Brain microvascular endothelial cell (primary cell): ENCODE measurements at regions not wholly inside any gene's neighbourhood (a gene's known extent, or its start where the extent isn't known, plus 50 kb on each side); places are given as distances from the start of the nearest gene placed in this dataset.

Source experiments
- DNase-seq: peaks from one replicate; pipeline ENCODE4 v3.0.0-alpha.2; 2020
- H3K27ac ChIP-seq: fragments of 250-450 bp; sonication (Bioruptor Pico); 2 replicates; pipeline ENCODE4 v1.5.1; 2020; ENCODE audit warnings: mild to moderate bottlenecking, moderate library complexity
- H3K27me3 ChIP-seq: fragments of 250-450 bp; sonication (Bioruptor Pico); replicated peaks from 2 replicates; pipeline ENCODE4 v1.5.1; 2020; ENCODE audit warnings: mild to moderate bottlenecking
- H3K36me3 ChIP-seq: fragments of 250-450 bp; sonication (Bioruptor Pico); replicated peaks from 2 replicates; pipeline ENCODE4 v1.5.1; 2020; ENCODE audit warnings: mild to moderate bottlenecking
- H3K4me3 ChIP-seq: 2 replicates; pipeline ENCODE4 v1.5.1; 2011; ENCODE audit warnings: low read depth, mild to moderate bottlenecking, control low read depth, low read length, moderate library complexity
- CTCF ChIP-seq: IDR thresholded peaks from 2 replicates; pipeline ENCODE4 v1.5.1; 2011; ENCODE audit warnings: low read depth, mild to moderate bottlenecking, moderate library complexity, low read length, control low read depth, inconsistent platforms; ENCODE audit errors: missing control alignments
- in situ Hi-C: cut with HindIII; loops from 2 replicates; pipeline ENCODE4 v1.10.0; 2017; ENCODE audit warnings: low sequenced_read_pairs, low pct_ligation_motif_present

- Histone ChIP-seq H3K36me3 (no peaks in the 10 kb centered on the region), H3K27me3 (no peaks in the 10 kb centered on the region), H3K27ac (no peak overlapping the region), H3K4me3 (no peak overlapping the region)
- no peak for DNase-seq
- in situ Hi-C loops, result no loop called here
- TF ChIP-seq CTCF, result no peak
Observed at GRCh38 chr22:48796310-48797015, 1031.2 kb downstream of the BRD1 start.

- in situ Hi-C loops, result no loop called here
Observed at GRCh38 chr22:48795664-48796063, 1032.0 kb downstream of the BRD1 start.

GRCh38 chr22:48794906-48795305, 1032.8 kb downstream of the BRD1 start:
- in situ Hi-C loops, result no loop called here
- H3K27me3 ChIP-seq, result no peaks in the 10 kb centered on the region
- no peak for TF ChIP-seq CTCF
- H3K27ac ChIP-seq, result no peak overlapping the region
- DNase-seq, result no peak
- H3K4me3 ChIP-seq, result no peak overlapping the region
- no peaks in the 10 kb centered on the region for H3K36me3 ChIP-seq

More at GRCh38 chr22:48795664-48796063, 1032.0 kb downstream of the BRD1 start:
- DNase-seq, result no peak
- H3K36me3 ChIP-seq, result no peaks in the 10 kb centered on the region
- no peak for TF ChIP-seq CTCF
- H3K4me3 ChIP-seq, result no peak overlapping the region
- H3K27me3 ChIP-seq, result no peaks in the 10 kb centered on the region
- no peak overlapping the region for H3K27ac ChIP-seq

GRCh38 chr22:48793949-48794348, 1033.7 kb downstream of the BRD1 start:
- no peak for DNase-seq
- Histone ChIP-seq H3K27ac (no peak overlapping the region), H3K4me3 (no peak overlapping the region), H3K27me3 (no peaks in the 10 kb centered on the region), H3K36me3 (no peaks in the 10 kb centered on the region)
- in situ Hi-C loops, result no loop called here
- no peak for TF ChIP-seq CTCF

GRCh38 chr22:48786679-48786996, 1041.0 kb downstream of the BRD1 start:
- in situ Hi-C loops, result no loop called here
- Histone ChIP-seq H3K27ac (no peak overlapping the region), H3K4me3 (no peak overlapping the region), H3K27me3 (no peaks in the 10 kb centered on the region), H3K36me3 (no peaks in the 10 kb centered on the region)
- no peak for DNase-seq
- TF ChIP-seq CTCF, result no peak

GRCh38 chr22:48785792-48786678, 1041.6 kb downstream of the BRD1 start:
- Histone ChIP-seq H3K36me3 (no peaks in the 10 kb centered on the region), H3K4me3 (no peak overlapping the region), H3K27ac (no peak overlapping the region), H3K27me3 (no peaks in the 10 kb centered on the region)
- TF ChIP-seq CTCF, result no peak
- in situ Hi-C loops, result no loop called here
- no peak for DNase-seq
